Bone marrow (tissue), 2 donors: ENCODE measurements at regions not wholly inside any gene's neighbourhood (a gene's known extent, or its start where the extent isn't known, plus 50 kb on each side); places are given as distances from the start of the nearest gene placed in this dataset.
"Not testable (repeated sequence)": the region's sequence is repeated elsewhere in the genome, so short reads cannot be mapped to it uniquely, and the experiment has no call there.

Source experiments
- DNase-seq, 2 donors: peaks; one replicate each; lab custom pipeline; 2025; lab: John Stamatoyannopoulos, UW

GRCh38 chrX:122566401-122566800 is 617.7 kb upstream of the GRIA3 start:
- DNase-seq, result no peak

GRCh38 chrX:122567911-122568310 is 616.2 kb upstream of the GRIA3 start:
- DNase-seq, result no peak

GRCh38 chrX:122572461-122572860 is 611.6 kb upstream of the GRIA3 start:
- DNase-seq, result no peak

GRCh38 chrX:122579036-122579435 is 605.0 kb upstream of the GRIA3 start:
- DNase-seq, result no peak

- no peak for DNase-seq
Observed at GRCh38 chrX:122579526-122579925, 604.6 kb upstream of the GRIA3 start.

GRCh38 chrX:122582280-122582974 is 601.7 kb upstream of the GRIA3 start:
- DNase-seq, result no peak

GRCh38 chrX:122582975-122583305 is 601.1 kb upstream of the GRIA3 start:
- DNase-seq, result no peak

GRCh38 chrX:122583551-122583950 is 600.5 kb upstream of the GRIA3 start:
- no peak for DNase-seq

- no peak for DNase-seq
Observed at GRCh38 chrX:122584981-122585380, 599.1 kb upstream of the GRIA3 start.

- DNase-seq, result no peak
Observed at GRCh38 chrX:122586831-122587230, 597.2 kb upstream of the GRIA3 start.

- DNase-seq, result no peak
Observed at GRCh38 chrX:122591546-122591945, 592.5 kb upstream of the GRIA3 start.

GRCh38 chrX:122596998-122597397 is 587.1 kb upstream of the GRIA3 start:
- no peak for DNase-seq

- no peak for DNase-seq
Observed at GRCh38 chrX:122622795-122623194, 561.3 kb upstream of the GRIA3 start.

GRCh38 chrX:122625239-122625638 is 558.8 kb upstream of the GRIA3 start:
- DNase-seq, result no peak

- no peak for DNase-seq
Observed at GRCh38 chrX:122625821-122626220, 558.3 kb upstream of the GRIA3 start.

GRCh38 chrX:122626871-122627270 is 557.2 kb upstream of the GRIA3 start:
- no peak for DNase-seq

GRCh38 chrX:122641136-122641535 is 542.9 kb upstream of the GRIA3 start:
- DNase-seq, result no peak

- DNase-seq, result no peak
Observed at GRCh38 chrX:122641826-122642225, 542.3 kb upstream of the GRIA3 start.

- not testable (repeated sequence) for DNase-seq
Observed at GRCh38 chrX:122655256-122655655, 528.8 kb upstream of the GRIA3 start.

GRCh38 chrX:122666601-122667000 is 517.5 kb upstream of the GRIA3 start:
- no peak for DNase-seq

- no peak for DNase-seq
Observed at GRCh38 chrX:122667667-122668066, 516.4 kb upstream of the GRIA3 start.

- no peak for DNase-seq
Observed at GRCh38 chrX:122703762-122704161, 480.3 kb upstream of the GRIA3 start.

GRCh38 chrX:122739770-122740169 is 444.3 kb upstream of the GRIA3 start:
- DNase-seq, result no peak

- no peak for DNase-seq
Observed at GRCh38 chrX:122770581-122770980, 413.5 kb upstream of the GRIA3 start.

- DNase-seq, result no peak
Observed at GRCh38 chrX:122771933-122772332, 412.1 kb upstream of the GRIA3 start.
